ENCODE measurements at regions not wholly inside any gene's neighbourhood (a gene's known extent, or its start where the extent isn't known, plus 50 kb on each side); places are given as distances from the start of the nearest gene placed in this dataset.

GRCh38 chr12:83689333-83689732 is 1002.6 kb downstream of the TMTC2 start:
- TF ChIP-seq, protein P1, sequence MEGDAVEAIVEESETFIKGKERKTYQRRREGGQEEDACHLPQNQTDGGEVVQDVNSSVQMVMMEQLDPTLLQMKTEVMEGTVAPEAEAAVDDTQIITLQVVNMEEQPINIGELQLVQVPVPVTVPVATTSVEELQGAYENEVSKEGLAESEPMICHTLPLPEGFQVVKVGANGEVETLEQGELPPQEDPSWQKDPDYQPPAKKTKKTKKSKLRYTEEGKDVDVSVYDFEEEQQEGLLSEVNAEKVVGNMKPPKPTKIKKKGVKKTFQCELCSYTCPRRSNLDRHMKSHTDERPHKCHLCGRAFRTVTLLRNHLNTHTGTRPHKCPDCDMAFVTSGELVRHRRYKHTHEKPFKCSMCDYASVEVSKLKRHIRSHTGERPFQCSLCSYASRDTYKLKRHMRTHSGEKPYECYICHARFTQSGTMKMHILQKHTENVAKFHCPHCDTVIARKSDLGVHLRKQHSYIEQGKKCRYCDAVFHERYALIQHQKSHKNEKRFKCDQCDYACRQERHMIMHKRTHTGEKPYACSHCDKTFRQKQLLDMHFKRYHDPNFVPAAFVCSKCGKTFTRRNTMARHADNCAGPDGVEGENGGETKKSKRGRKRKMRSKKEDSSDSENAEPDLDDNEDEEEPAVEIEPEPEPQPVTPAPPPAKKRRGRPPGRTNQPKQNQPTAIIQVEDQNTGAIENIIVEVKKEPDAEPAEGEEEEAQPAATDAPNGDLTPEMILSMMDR (IDR thresholded peaks at IDR 0.05), result no peak
- no peak for TF ChIP-seq POLR2A (IDR thresholded peaks at IDR 0.05)
